ENCODE measurements at regions not wholly inside any gene's neighbourhood (a gene's known extent, or its start where the extent isn't known, plus 50 kb on each side); places are given as distances from the start of the nearest gene placed in this dataset.
"Not testable (repeated sequence)": the region's sequence is repeated elsewhere in the genome, so short reads cannot be mapped to it uniquely, and the experiment has no call there.

DNA sequence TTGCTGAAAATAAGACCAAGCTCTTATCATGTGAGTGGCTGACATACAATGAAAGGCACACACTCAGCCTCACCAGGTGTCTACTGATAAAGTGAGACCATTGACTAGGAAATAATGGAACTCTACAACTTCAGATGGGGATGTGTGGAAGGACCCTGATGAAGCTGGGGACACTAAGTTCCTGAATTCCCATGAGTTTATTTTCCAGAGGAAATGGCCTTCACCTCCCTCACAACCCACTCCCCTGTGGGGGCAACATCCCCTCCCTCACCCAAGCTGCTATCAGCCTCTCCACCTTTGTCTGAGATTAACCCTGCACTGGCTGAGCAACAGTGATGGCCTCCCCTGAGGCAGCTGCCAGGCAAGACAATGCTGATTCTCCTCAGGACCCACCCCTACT lies 55.2 kb upstream of the SMARCAD1 start:
- no peak for DNase-seq (ENCODE audit: low read depth, low spot score)

DNA sequence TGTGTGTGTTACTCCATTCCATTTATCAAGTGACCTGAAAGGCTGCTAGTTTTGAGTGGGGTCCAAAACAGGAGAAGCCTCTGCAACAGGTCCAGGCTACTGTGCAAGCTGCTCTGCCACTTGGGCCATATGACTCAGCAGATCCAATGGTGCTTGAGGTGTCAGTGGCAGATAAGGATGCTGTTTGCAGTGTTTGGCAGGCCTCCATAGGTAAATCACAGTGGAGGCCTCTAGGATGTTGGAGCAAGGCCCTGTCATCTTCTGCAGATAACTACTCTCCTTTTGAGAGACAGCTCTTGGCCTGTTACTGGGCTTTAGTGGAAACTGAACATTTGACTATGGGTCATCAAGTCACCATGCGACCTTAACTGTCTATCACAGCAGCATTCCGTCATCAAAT lies 52.3 kb upstream of the SMARCAD1 start:
- not testable (repeated sequence) for DNase-seq (ENCODE audit: low read depth, low spot score)

DNA sequence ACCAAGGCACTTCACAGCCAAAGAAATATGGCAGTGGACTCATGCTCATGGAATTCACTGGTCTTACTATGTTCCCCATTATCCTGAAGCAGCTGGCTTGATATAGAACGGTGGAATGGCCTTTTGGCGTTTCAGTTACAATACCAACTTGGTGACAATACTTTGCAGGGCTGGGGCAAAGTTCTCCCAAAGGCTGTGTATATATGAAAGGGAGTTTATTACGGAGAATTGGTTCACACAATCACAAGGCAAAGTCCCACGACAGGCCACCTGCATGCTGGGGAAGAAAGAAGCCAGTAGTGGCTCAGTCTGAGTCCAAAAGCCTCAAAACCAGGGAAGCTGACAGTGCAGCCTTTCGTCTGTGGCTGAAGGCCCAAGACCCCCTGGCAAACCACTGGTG lies 50.8 kb upstream of the SMARCAD1 start:
- no peak for DNase-seq (ENCODE audit: low read depth, low spot score)
